Loucy (cell line): ENCODE measurements at regions not wholly inside any gene's neighbourhood (a gene's known extent, or its start where the extent isn't known, plus 50 kb on each side); places are given as distances from the start of the nearest gene placed in this dataset.

Source experiments
- H2AFZ ChIP-seq: fragments of 200-600 bp; sonication (generic); 2 replicates; pipeline ENCODE4 v1.6.0; 2016; ENCODE audit warnings: antibody characterized with exemption, mild to moderate bottlenecking, low read length, moderate library complexity
- H3F3A ChIP-seq: fragments of 200-600 bp; 2 replicates; pipeline ENCODE4 v1.6.0; 2016; ENCODE audit warnings: antibody characterized with exemption, low read depth, mild to moderate bottlenecking
- H3K27me3 ChIP-seq: fragments of 200-600 bp; sonication (generic); 2 replicates; pipeline ENCODE4 v1.6.1; 2014; ENCODE audit warnings: low read length, mild to moderate bottlenecking; ENCODE audit not compliant: insufficient read depth, poor library complexity, severe bottlenecking
- H3K36me3 ChIP-seq: fragments of 200-600 bp; sonication (generic); 2 replicates; pipeline ENCODE4 v1.6.1; 2016; ENCODE audit warnings: low read length; ENCODE audit not compliant: insufficient read depth
- H3K4me1 ChIP-seq: fragments of 200-600 bp; sonication (generic); 2 replicates; pipeline ENCODE4 v1.5.1; 2014; ENCODE audit warnings: low read length, mild to moderate bottlenecking; ENCODE audit not compliant: insufficient read depth, poor library complexity, severe bottlenecking
- H3K4me2 ChIP-seq: fragments of 200-600 bp; sonication (generic); 2 replicates; pipeline ENCODE4 v1.6.0; 2014; ENCODE audit warnings: antibody characterized with exemption, low read length, low read depth, mild to moderate bottlenecking; ENCODE audit not compliant: poor library complexity, severe bottlenecking
- H3K4me3 ChIP-seq: fragments of 200-600 bp; sonication (generic); 2 replicates; pipeline ENCODE4 v1.5.1; 2014; ENCODE audit warnings: low read length, mild to moderate bottlenecking, mixed read lengths; ENCODE audit not compliant: poor library complexity, severe bottlenecking
- H3K79me2 ChIP-seq: fragments of 200-600 bp; sonication (generic); 2 replicates; pipeline ENCODE4 v1.6.1; 2014; ENCODE audit warnings: low read length; ENCODE audit not compliant: insufficient read depth
- H3K9ac ChIP-seq: fragments of 200-600 bp; sonication (generic); 2 replicates; pipeline ENCODE4 v1.6.0; 2014; ENCODE audit warnings: mild to moderate bottlenecking, low read depth, low read length, moderate library complexity; ENCODE audit not compliant: poor library complexity, severe bottlenecking
- H3K9me2 ChIP-seq: fragments of 200-600 bp; sonication (generic); replicated peaks from 2 replicates; pipeline ENCODE4 v1.6.1; 2016; ENCODE audit warnings: low read depth, low read length, mixed read lengths
- H3K9me3 ChIP-seq: fragments of 200-600 bp; sonication (generic); 2 replicates; pipeline ENCODE4 v1.6.1; 2014; ENCODE audit warnings: mild to moderate bottlenecking, antibody characterized with exemption, low read length, low read depth; ENCODE audit not compliant: insufficient read depth
- H4K20me1 ChIP-seq: fragments of 200-600 bp; sonication (generic); 2 replicates; pipeline ENCODE4 v1.6.0; 2014; ENCODE audit warnings: antibody characterized with exemption, low read length, mild to moderate bottlenecking; ENCODE audit not compliant: insufficient read depth, poor library complexity, severe bottlenecking
- CTCF ChIP-seq: fragments of 200-600 bp; sonication (generic); conservative IDR thresholded peaks from 2 replicates; pipeline ENCODE4 v1.5.1; 2014; ENCODE audit warnings: mild to moderate bottlenecking, antibody characterized with exemption, low read length
- EZH2phosphoT487 ChIP-seq: fragments of 200-600 bp; IDR thresholded peaks from 2 replicates; pipeline ENCODE4 v1.6.1; 2018; ENCODE audit warnings: antibody characterized with exemption, mild to moderate bottlenecking, moderate library complexity, borderline replicate concordance

- Histone ChIP-seq H3K27me3 (no peaks in the 10 kb centered on the region), H3K9me2 (no peaks in the 10 kb centered on the region), H3K9ac (no peak overlapping the region), H3F3A (no peaks in the 10 kb centered on the region), H4K20me1 (no peaks in the 10 kb centered on the region), H3K4me1 (no peaks in the 10 kb centered on the region), H3K9me3 (no peaks in the 10 kb centered on the region), H3K36me3 (no peaks in the 10 kb centered on the region), H2AFZ (no peak overlapping the region), H3K4me2 (no peak overlapping the region), H3K79me2 (no peaks in the 10 kb centered on the region), H3K4me3 (no peak overlapping the region)
- TF ChIP-seq EZH2phosphoT487 (no peak), CTCF (no peak)
Observed at GRCh38 chr16:64468515-64469090, 653.3 kb downstream of the CDH11 start.

- Histone ChIP-seq H3K36me3 (no peaks in the 10 kb centered on the region), H4K20me1 (no peaks in the 10 kb centered on the region), H3K4me1 (no peaks in the 10 kb centered on the region), H3K9ac (no peak overlapping the region), H3K9me2 (no peaks in the 10 kb centered on the region), H3K9me3 (no peaks in the 10 kb centered on the region), H2AFZ (no peak overlapping the region), H3F3A (no peaks in the 10 kb centered on the region), H3K79me2 (no peaks in the 10 kb centered on the region), H3K27me3 (no peaks in the 10 kb centered on the region), H3K4me2 (no peak overlapping the region), H3K4me3 (no peak overlapping the region)
- TF ChIP-seq CTCF = no peak
- no peak for TF ChIP-seq EZH2phosphoT487
Observed at GRCh38 chr16:64459821-64460220, 662.0 kb downstream of the CDH11 start.

GRCh38 chr16:64459402-64459801 is 662.5 kb downstream of the CDH11 start:
- no peaks in the 10 kb centered on the region for H3K36me3 ChIP-seq
- H3K9ac ChIP-seq = no peak overlapping the region
- H2AFZ ChIP-seq = no peak overlapping the region
- H3K4me3 ChIP-seq = no peak overlapping the region
- H4K20me1 ChIP-seq = no peaks in the 10 kb centered on the region
- no peaks in the 10 kb centered on the region for H3K9me3 ChIP-seq
- H3K79me2 ChIP-seq = no peaks in the 10 kb centered on the region
- no peaks in the 10 kb centered on the region for H3F3A ChIP-seq
- no peaks in the 10 kb centered on the region for H3K4me1 ChIP-seq
- no peak overlapping the region for H3K4me2 ChIP-seq
- TF ChIP-seq CTCF = no peak
- TF ChIP-seq EZH2phosphoT487 = no peak
- H3K27me3 ChIP-seq = no peaks in the 10 kb centered on the region
- H3K9me2 ChIP-seq = no peaks in the 10 kb centered on the region
